H1 (cell line): ENCODE measurements at regions not wholly inside any gene's neighbourhood (a gene's known extent, or its start where the extent isn't known, plus 50 kb on each side); places are given as distances from the start of the nearest gene placed in this dataset.

Experiments
- CTCF ChIA-PET: fragments of 300-600 bp; sonication (Branson Sonifier 250); formaldehyde crosslinking; loops from one replicate; lab custom pipeline; 2021; ENCODE audit not compliant: partially characterized antibody; lab: Charles Lee
- POLR2A ChIA-PET: fragments of 300-600 bp; sonication (Branson Sonifier 250); formaldehyde crosslinking; loops from one replicate; lab custom pipeline; 2021; ENCODE audit warnings: inconsistent platforms; ENCODE audit not compliant: partially characterized antibody; lab: Charles Lee
- DNase-seq, 2 experiments: peaks; one replicate each; pipeline versions ENCODE4 v3.0.0 to v3.0.0-alpha.2; 2010 to 2022; ENCODE audit warnings: low spot score in 2 of 2, low read depth in 1 of 2, mixed read lengths in 1 of 2
- FAIRE-seq: peaks from 2 replicates; lab custom pipeline; 2011; peaks lifted over from hg19 to GRCh38; lab: Jason Lieb, UNC
- H2AFZ ChIP-seq: 2 replicates; pipeline ENCODE4 v1.8.1; 2012; ENCODE audit warnings: low read length, inconsistent platforms
- H2AK5ac ChIP-seq: 2 replicates; pipeline ENCODE4 v1.6.1; 2013; ENCODE audit warnings: low read depth, low read length
- H2BK120ac ChIP-seq: replicated peaks from 2 replicates; pipeline ENCODE3; 2013; ENCODE audit warnings: low read depth, low read length, inconsistent platforms
- H2BK12ac ChIP-seq: 2 replicates; pipeline ENCODE4 v1.6.1; 2013; ENCODE audit warnings: low read depth, low read length
- H2BK15ac ChIP-seq: 2 replicates; pipeline ENCODE4 v1.6.1; 2013; ENCODE audit warnings: low read length
- H2BK20ac ChIP-seq: 2 replicates; pipeline ENCODE4 v1.6.1; 2013; ENCODE audit warnings: low read length
- H2BK5ac ChIP-seq: 2 replicates; pipeline ENCODE4 v1.6.1; 2013; ENCODE audit warnings: low read depth, low read length
- H3K14ac ChIP-seq: 2 replicates; pipeline ENCODE4 v1.6.1; 2013; ENCODE audit warnings: inconsistent platforms; ENCODE audit not compliant: insufficient read length
- H3K18ac ChIP-seq: 2 replicates; pipeline ENCODE4 v1.6.1; 2013; ENCODE audit warnings: low read length; ENCODE audit errors: extremely low read depth
- H3K23ac ChIP-seq: 2 replicates; pipeline ENCODE4 v1.6.1; 2013; ENCODE audit warnings: inconsistent platforms; ENCODE audit not compliant: insufficient read length
- H3K23me2 ChIP-seq: 2 replicates; pipeline ENCODE4 v1.6.1; 2013; ENCODE audit warnings: low read depth, low read length
- H3K27ac ChIP-seq: 2 replicates; pipeline ENCODE4 v1.6.1; 2011; ENCODE audit warnings: low read depth, low read length, inconsistent platforms
- H3K27me3 ChIP-seq, 4 experiments: replicated peaks in 1 of 4; 1 replicate in 1 of 4; 2 replicates in 3 of 4; pipeline versions ENCODE4 v1.6.1 to v1.8.1; 2011 to 2013; ENCODE audit warnings: low read length in 3 of 4, mild to moderate bottlenecking in 3 of 4, inconsistent platforms in 2 of 4, mixed read lengths in 2 of 4, moderate library complexity in 1 of 4; ENCODE audit not compliant: control insufficient read depth in 3 of 4, insufficient read depth in 3 of 4; ENCODE audit errors: extremely low read depth in 1 of 4
- H3K36me3 ChIP-seq, 4 experiments: 2 replicates each; pipeline versions ENCODE4 v1.6.1 to v1.8.1; 2011 to 2013; ENCODE audit warnings: mild to moderate bottlenecking in 4 of 4, low read length in 3 of 4, moderate library complexity in 2 of 4, control low read depth in 1 of 4, inconsistent platforms in 1 of 4; ENCODE audit not compliant: insufficient read depth in 4 of 4, control insufficient read depth in 2 of 4
- H3K4ac ChIP-seq: replicated peaks from 2 replicates; pipeline ENCODE3; 2013; ENCODE audit warnings: low read length, low read depth, mixed read lengths, inconsistent platforms; ENCODE audit not compliant: insufficient read length
- H3K4me1 ChIP-seq, 4 experiments: replicated peaks in 1 of 4; 1 replicate in 1 of 4; 2 replicates in 3 of 4; pipeline versions ENCODE4 v1.6.1 to v1.8.1; 2011 to 2013; ENCODE audit warnings: low read length in 3 of 4, inconsistent platforms in 2 of 4, mixed read lengths in 1 of 4; ENCODE audit not compliant: insufficient read depth in 4 of 4, control insufficient read depth in 3 of 4
- H3K4me2 ChIP-seq, 2 experiments: 2 replicates each; pipeline versions ENCODE4 v1.6.1 to v1.8.1; 2011 to 2013; ENCODE audit warnings: low read depth in 2 of 2, low read length in 2 of 2, control low read depth in 1 of 2, inconsistent platforms in 1 of 2, mild to moderate bottlenecking in 1 of 2; ENCODE audit not compliant: insufficient read depth in 1 of 2
- H3K4me3 ChIP-seq, 4 experiments: fragments of 200-600, 300-600 bp in 1 of 4; sonication (generic), shearing (Covaris generic), sonication (Bioruptor Twin) in 1 of 4; 2 replicates each; pipeline versions ENCODE4 v1.5.1 to v1.8.1; 2011 to 2016; ENCODE audit warnings: low read length in 4 of 4, low read depth in 3 of 4, control low read depth in 2 of 4, inconsistent platforms in 2 of 4, mild to moderate bottlenecking in 2 of 4, mixed read lengths in 1 of 4, moderate library complexity in 1 of 4; ENCODE audit not compliant: insufficient read depth in 2 of 4; ENCODE audit errors: extremely low read depth in 1 of 4
- H3K56ac ChIP-seq: replicated peaks from 2 replicates; pipeline ENCODE3; 2013; ENCODE audit warnings: low read depth, mild to moderate bottlenecking, mixed read lengths, low read length, inconsistent platforms; ENCODE audit not compliant: insufficient read length
- H3K79me1 ChIP-seq: 2 replicates; pipeline ENCODE4 v1.6.1; 2013; ENCODE audit warnings: low read depth, low read length, control low read depth
- H3K79me2 ChIP-seq, 2 experiments: 2 replicates each; pipeline versions ENCODE4 v1.6.1 to v1.8.1; 2012 to 2013; ENCODE audit warnings: low read length in 2 of 2, mild to moderate bottlenecking in 2 of 2, inconsistent platforms in 1 of 2; ENCODE audit not compliant: insufficient read depth in 2 of 2, control insufficient read depth in 1 of 2
- H3K9ac ChIP-seq, 4 experiments: replicated peaks in 1 of 4; 1 replicate in 1 of 4; 2 replicates in 3 of 4; pipeline versions ENCODE4 v1.6.1 to v1.8.1; 2011 to 2013; ENCODE audit warnings: low read depth in 3 of 4, low read length in 3 of 4, control low read depth in 2 of 4, mild to moderate bottlenecking in 2 of 4, moderate library complexity in 2 of 4, inconsistent platforms in 1 of 4; ENCODE audit errors: extremely low read depth in 1 of 4
- H3K9me3 ChIP-seq, 2 experiments: 2 replicates each; pipeline versions ENCODE4 v1.6.1 to v1.8.1; 2012 to 2013; ENCODE audit warnings: mild to moderate bottlenecking in 2 of 2, moderate library complexity in 2 of 2, control low read depth in 1 of 2, inconsistent platforms in 1 of 2, low read depth in 1 of 2, low read length in 1 of 2, mixed read lengths in 1 of 2; ENCODE audit not compliant: insufficient read depth in 2 of 2
- H4K20me1 ChIP-seq, 2 experiments: replicated peaks in 1 of 2; 2 replicates each; pipeline versions ENCODE3 to v1.8.1; 2011 to 2013; ENCODE audit warnings: inconsistent platforms in 2 of 2, low read length in 2 of 2, mild to moderate bottlenecking in 1 of 2; ENCODE audit not compliant: insufficient read depth in 2 of 2, control insufficient read depth in 1 of 2
- H4K5ac ChIP-seq: 2 replicates; pipeline ENCODE4 v1.6.1; 2013; ENCODE audit warnings: low read length, low read depth, mixed read lengths, inconsistent platforms; ENCODE audit not compliant: insufficient read length
- H4K8ac ChIP-seq: 2 replicates; pipeline ENCODE4 v1.8.0; 2013; ENCODE audit warnings: mild to moderate bottlenecking, moderate library complexity, low read length, inconsistent platforms; ENCODE audit not compliant: insufficient read depth; ENCODE audit errors: extremely low read depth
- H4K91ac ChIP-seq: replicated peaks from 2 replicates; pipeline ENCODE3; 2013; ENCODE audit warnings: low read length, mixed read lengths, inconsistent platforms; ENCODE audit not compliant: insufficient read length
- BRCA1 ChIP-seq: IDR thresholded peaks from 2 replicates; pipeline ENCODE4 v1.6.1; 2012; ENCODE audit warnings: low read depth, low read length, improper control_type of control experiment
- CEBPB ChIP-seq: IDR thresholded peaks from 2 replicates; pipeline ENCODE4 v1.6.1; 2012; ENCODE audit warnings: low read depth, low read length
- KDM4A ChIP-seq: IDR thresholded peaks from one replicate; pipeline ENCODE4 v1.7.1; 2012; ENCODE audit warnings: low read depth, mild to moderate bottlenecking, moderate library complexity, low read length, inconsistent platforms; ENCODE audit not compliant: severe bottlenecking
- MAFK ChIP-seq: IDR thresholded peaks from 2 replicates; pipeline ENCODE4 v1.6.1; 2012; ENCODE audit warnings: low read depth, mild to moderate bottlenecking, improper control_type of control experiment, low read length
- POU5F1 ChIP-seq: IDR thresholded peaks from 2 replicates; pipeline ENCODE4 v1.6.1; 2011; ENCODE audit warnings: low read depth, mild to moderate bottlenecking, low read length, moderate library complexity
- RBBP5 ChIP-seq: IDR thresholded peaks from 2 replicates; pipeline ENCODE4 v1.7.1; 2012; ENCODE audit warnings: low read depth, mild to moderate bottlenecking, inconsistent platforms, low read length, moderate library complexity, borderline replicate concordance
- SIX5 ChIP-seq: IDR thresholded peaks from 2 replicates; pipeline ENCODE4 v1.6.1; 2011; ENCODE audit warnings: mild to moderate bottlenecking, low read depth, low read length
- TBP ChIP-seq: IDR thresholded peaks from 2 replicates; pipeline ENCODE4 v1.6.1; 2011; ENCODE audit warnings: low read depth, low read length, improper control_type of control experiment

GRCh38 chr3:162722337-162722736 is 1225.7 kb downstream of the OTOL1 start:
- H3K27me3 ChIP-seq, result peaks cover 0 to 1% (median 0%) of the 10 kb centered on the region in 4 experiments; a peak in 1 of 7 replicates
- no peaks in the 10 kb centered on the region for H4K20me1 ChIP-seq
- H3K14ac ChIP-seq, result no peak overlapping the region
- H3K23me2 ChIP-seq, result peaks cover 1% of the 10 kb centered on the region; the same call in 1 of the 2 replicates
- H4K8ac ChIP-seq, result no peak overlapping the region
- H2BK20ac ChIP-seq, result no peak overlapping the region
- no peak overlapping the region for H3K23ac ChIP-seq
- H3K27ac ChIP-seq, result no peak overlapping the region
- no peaks in the 10 kb centered on the region for H3K79me1 ChIP-seq
- no peak overlapping the region for H4K91ac ChIP-seq
- ChIA-PET POLR2A (no interaction called here), CTCF (interaction anchor here (0.6 to 0.7 kb wide), 2 partner anchors 45 to 812 kb away, joined by 3 to 4 read pairs; no protein-coding TSS in a partner anchor)
- DNase-seq, result no peak
- H3K9ac ChIP-seq, result no peak overlapping the region
- H3K4ac ChIP-seq, result no peak overlapping the region
- H2AFZ ChIP-seq, result no peak overlapping the region
- H3K4me2 ChIP-seq, result peak overlapping the region in 1 of 2 experiments; percentile 47; a peak in 2 of 4 replicates
- peak overlapping the region in 1 of 4 experiments; percentile 11; a peak in 1 of 8 replicates for H3K4me3 ChIP-seq
- H3K36me3 ChIP-seq, result no peaks in the 10 kb centered on the region
- no peak overlapping the region for H2BK12ac ChIP-seq
- no peak overlapping the region for H2BK15ac ChIP-seq
- no peak overlapping the region for H2BK5ac ChIP-seq
- peak overlapping the region; percentile 79 for H4K5ac ChIP-seq
- H3K56ac ChIP-seq, result no peak overlapping the region
- peak overlapping the region; percentile 54 for H2BK120ac ChIP-seq
- no peak for FAIRE-seq
- peaks cover 7 to 20% (median 13%) of the 10 kb centered on the region in 4 experiments; a peak in 6 of 7 replicates for H3K4me1 ChIP-seq
- H3K9me3 ChIP-seq, result no peaks in the 10 kb centered on the region
- H3K18ac ChIP-seq, result no peak overlapping the region; the same call in 1 of the 2 replicates
- H3K79me2 ChIP-seq, result no peaks in the 10 kb centered on the region
- no peak overlapping the region for H2AK5ac ChIP-seq
- no peak for TF ChIP-seq RBBP5
- TF ChIP-seq SIX5, result no peak
- no peak for TF ChIP-seq MAFK
- TF ChIP-seq TBP, result no peak
- no peak for TF ChIP-seq BRCA1
- TF ChIP-seq CEBPB, result no peak
- no peak for TF ChIP-seq KDM4A
- TF ChIP-seq POU5F1, result no peak
